GM23248 (cell line): ENCODE measurements at regions not wholly inside any gene's neighbourhood (a gene's known extent, or its start where the extent isn't known, plus 50 kb on each side); places are given as distances from the start of the nearest gene placed in this dataset.

ENCODE experiments used
- EZH2 ChIP-seq: fragments of 200-600 bp; sonication (generic); IDR thresholded peaks from 2 replicates; pipeline ENCODE4 v1.6.1; 2018; ENCODE audit warnings: antibody characterized with exemption, mild to moderate bottlenecking; ENCODE audit not compliant: insufficient read depth, poor library complexity, severe bottlenecking
- EZH2phosphoT487 ChIP-seq: fragments of 200-600 bp; sonication (generic); IDR thresholded peaks from 2 replicates; pipeline ENCODE4 v1.6.1; 2018; ENCODE audit warnings: antibody characterized with exemption, moderate library complexity, mild to moderate bottlenecking, low read depth; ENCODE audit not compliant: insufficient read depth

DNA sequence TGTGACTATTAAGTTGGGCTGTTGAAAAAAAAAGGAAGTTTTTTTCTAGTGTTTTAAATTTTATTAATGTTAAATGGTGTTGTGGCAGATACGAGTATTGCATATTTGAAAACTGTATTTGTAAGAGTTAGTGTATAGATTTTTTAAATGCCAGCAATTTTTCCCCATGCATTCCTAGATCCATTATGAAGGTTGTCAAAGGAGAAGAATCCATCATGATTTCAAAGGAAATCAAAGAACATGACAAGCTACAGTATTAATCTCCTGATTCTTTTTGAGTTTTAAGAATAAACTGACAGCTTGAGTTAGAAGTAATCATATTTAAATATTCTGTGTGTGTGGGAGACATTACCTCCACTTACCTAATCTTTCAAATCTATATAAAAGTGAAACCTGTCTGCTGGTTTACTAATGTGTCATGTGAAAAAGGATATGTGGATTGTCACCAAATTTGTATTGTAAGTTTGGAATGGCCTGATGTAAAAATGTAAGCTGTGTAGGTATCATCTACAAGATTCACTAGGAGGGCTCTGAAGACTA, 111.0 kb upstream of the HS3ST5 start:
- no peak for TF ChIP-seq EZH2phosphoT487
- TF ChIP-seq EZH2 = no peak
